Smooth muscle cell (in vitro differentiated cells): ENCODE measurements at regions not wholly inside any gene's neighbourhood (a gene's known extent, or its start where the extent isn't known, plus 50 kb on each side); places are given as distances from the start of the nearest gene placed in this dataset.
A peak's percentile ranks its signal among the peaks of the same experiment; 100 is the strongest.

Experiments used
- DNase-seq: peaks from one replicate; lab custom pipeline; 2025; ENCODE audit not compliant: unreplicated experiment; lab: John Stamatoyannopoulos, UW
- H2AFZ ChIP-seq: fragments of 200-600 bp; sonication (generic); 2 replicates; pipeline ENCODE4 v1.6.0; 2016; ENCODE audit warnings: antibody characterized with exemption, low read depth, mild to moderate bottlenecking
- H3F3A ChIP-seq: fragments of 200-600 bp; sonication (generic); 2 replicates; pipeline ENCODE4 v1.6.0; 2017; ENCODE audit warnings: antibody characterized with exemption, low read depth
- H3K27ac ChIP-seq: fragments of 200-600 bp; sonication (generic); 2 replicates; pipeline ENCODE4 v1.5.1; 2016; ENCODE audit warnings: low read depth, mild to moderate bottlenecking
- H3K27me3 ChIP-seq: fragments of 200-600 bp; sonication (generic); 2 replicates; pipeline ENCODE4 v1.6.1; 2016; ENCODE audit warnings: low read depth, mild to moderate bottlenecking
- H3K36me3 ChIP-seq: fragments of 200-600 bp; sonication (generic); 2 replicates; pipeline ENCODE4 v1.5.1; 2016; ENCODE audit warnings: low read depth
- H3K4me1 ChIP-seq: fragments of 200-600 bp; sonication (generic); 2 replicates; pipeline ENCODE4 v1.5.1; 2016; ENCODE audit warnings: low read depth
- H3K4me2 ChIP-seq: fragments of 200-600 bp; sonication (generic); 2 replicates; pipeline ENCODE4 v1.6.0; 2016; ENCODE audit warnings: mild to moderate bottlenecking
- H3K4me3 ChIP-seq: fragments of 200-600 bp; sonication (generic); 2 replicates; pipeline ENCODE4 v1.5.1; 2016; ENCODE audit warnings: mild to moderate bottlenecking
- H3K79me2 ChIP-seq: fragments of 200-600 bp; sonication (generic); 2 replicates; pipeline ENCODE4 v1.6.0; 2016; ENCODE audit warnings: low read depth, mild to moderate bottlenecking
- H3K9ac ChIP-seq: fragments of 200-600 bp; sonication (generic); 2 replicates; pipeline ENCODE4 v1.6.0; 2016; ENCODE audit warnings: low read depth
- H3K9me3 ChIP-seq: fragments of 200-600 bp; sonication (generic); replicated peaks from 2 replicates; pipeline ENCODE4 v1.5.1; 2016; ENCODE audit warnings: low read depth
- H4K20me1 ChIP-seq: fragments of 200-600 bp; sonication (generic); 2 replicates; pipeline ENCODE4 v1.6.0; 2016; ENCODE audit warnings: low read depth
- CTCF ChIP-seq: fragments of 200-600 bp; sonication (generic); IDR thresholded peaks from 2 replicates; pipeline ENCODE4 v1.5.1; 2017; ENCODE audit warnings: borderline replicate concordance, mild to moderate bottlenecking, antibody characterized with exemption; ENCODE audit not compliant: insufficient read depth, poor library complexity, severe bottlenecking
- WGBS: methylation state at CpG from one replicate; pipeline ENCODE4 v1.1.7; 2016; ENCODE audit warnings: low lambda C conversion rate; 5-methylcytosine and 5-hydroxymethylcytosine counted together

DNA sequence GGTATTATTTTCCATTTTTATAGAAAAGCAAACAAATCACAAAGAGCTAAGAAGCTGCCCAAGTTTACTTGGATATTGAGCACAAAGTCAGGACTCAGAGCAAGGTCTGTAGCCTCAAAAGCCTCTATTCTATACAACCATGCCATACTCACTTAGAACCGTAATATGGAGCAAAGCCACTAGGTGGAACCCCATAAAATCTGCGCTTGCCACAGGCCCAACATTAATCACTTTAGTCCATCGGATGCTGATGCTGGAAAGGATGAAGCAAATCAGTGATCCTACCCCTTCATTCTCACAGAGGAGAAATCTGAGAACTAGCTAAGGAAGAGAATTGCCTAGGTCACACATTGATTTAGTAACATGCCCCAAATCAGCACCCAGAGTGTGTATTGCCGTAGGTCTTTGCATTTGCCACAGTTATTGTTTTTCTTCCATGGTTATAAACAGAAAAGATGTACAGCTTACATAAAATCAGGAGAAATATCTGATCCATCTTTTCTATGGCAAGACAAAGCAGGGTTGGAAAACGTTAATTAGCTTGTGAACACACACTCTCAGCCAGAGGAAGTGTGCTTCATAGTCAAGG, 56.7 kb upstream of the RAB38 start:
- Histone ChIP-seq H3K9me3 (no peaks in the 10 kb centered on the region), H4K20me1 (no peaks in the 10 kb centered on the region), H3K27me3 (no peaks in the 10 kb centered on the region), H3K4me3 (no peak overlapping the region), H3K27ac (no peak overlapping the region), H3K4me2 (no peak overlapping the region), H3K36me3 (no peaks in the 10 kb centered on the region), H3K4me1 (no peaks in the 10 kb centered on the region), H3F3A (no peaks in the 10 kb centered on the region), H3K9ac (no peak overlapping the region), H3K79me2 (no peaks in the 10 kb centered on the region), H2AFZ (no peak overlapping the region)
- peak; percentile 47 for TF ChIP-seq CTCF
- 62% methylated on average over 5 of the region's 5 CpGs for WGBS
- DNase-seq = no peak

- H3K27me3 ChIP-seq = no peaks in the 10 kb centered on the region
- no peak for TF ChIP-seq CTCF
- no peaks in the 10 kb centered on the region for H3K79me2 ChIP-seq
- no peaks in the 10 kb centered on the region for H3K9me3 ChIP-seq
- H3F3A ChIP-seq = no peaks in the 10 kb centered on the region
- H2AFZ ChIP-seq = no peak overlapping the region
- no peak overlapping the region for H3K4me2 ChIP-seq
- H3K4me3 ChIP-seq = no peak overlapping the region
- H3K36me3 ChIP-seq = no peaks in the 10 kb centered on the region
- no peak overlapping the region for H3K9ac ChIP-seq
- no peaks in the 10 kb centered on the region for H3K4me1 ChIP-seq
- DNase-seq = no peak
- no peaks in the 10 kb centered on the region for H4K20me1 ChIP-seq
- no peak overlapping the region for H3K27ac ChIP-seq
Observed at GRCh38 chr11:88229303-88229702, 54.1 kb upstream of the RAB38 start.
